SH-SY5Y (cell line): ENCODE measurements at regions not wholly inside any gene's neighbourhood (a gene's known extent, or its start where the extent isn't known, plus 50 kb on each side); places are given as distances from the start of the nearest gene placed in this dataset.

Source experiments
- GATA2 ChIP-seq: IDR thresholded peaks from 2 replicates; pipeline ENCODE4 v1.6.1; 2011; ENCODE audit warnings: mild to moderate bottlenecking, low read depth, low read length
- GATA3 ChIP-seq: IDR thresholded peaks from 2 replicates; pipeline ENCODE4 v1.6.1; 2011; ENCODE audit warnings: low read depth, mild to moderate bottlenecking, low read length, moderate library complexity

GRCh38 chr5:20470997-20471396 is 483.0 kb upstream of the CDH18 start:
- TF ChIP-seq GATA2 (no peak), GATA3 (no peak)
